Cardiac fibroblast (primary cell): ENCODE measurements at regions not wholly inside any gene's neighbourhood (a gene's known extent, or its start where the extent isn't known, plus 50 kb on each side); places are given as distances from the start of the nearest gene placed in this dataset.

Experiments
- DNase-seq, 2 donors: peaks; one replicate each; pipeline versions ENCODE4 v3.0.0 to v3.0.0-alpha.2; 2010; ENCODE audit warnings: low read depth in 2 of 2
- H3K4me3 ChIP-seq, 2 donors: replicated peaks in 1 of 2; 1 replicate in 1 of 2; 2 replicates in 1 of 2; pipeline ENCODE4 v1.5.1; 2011; ENCODE audit warnings: low read depth in 2 of 2, low read length in 2 of 2, mild to moderate bottlenecking in 2 of 2, moderate library complexity in 1 of 2
- TF ChIP-seq, protein P1 (sequence below): IDR thresholded peaks from one replicate; pipeline ENCODE4 v1.5.1; 2011; ENCODE audit warnings: low read depth, mild to moderate bottlenecking, low read length, inconsistent platforms

DNA sequence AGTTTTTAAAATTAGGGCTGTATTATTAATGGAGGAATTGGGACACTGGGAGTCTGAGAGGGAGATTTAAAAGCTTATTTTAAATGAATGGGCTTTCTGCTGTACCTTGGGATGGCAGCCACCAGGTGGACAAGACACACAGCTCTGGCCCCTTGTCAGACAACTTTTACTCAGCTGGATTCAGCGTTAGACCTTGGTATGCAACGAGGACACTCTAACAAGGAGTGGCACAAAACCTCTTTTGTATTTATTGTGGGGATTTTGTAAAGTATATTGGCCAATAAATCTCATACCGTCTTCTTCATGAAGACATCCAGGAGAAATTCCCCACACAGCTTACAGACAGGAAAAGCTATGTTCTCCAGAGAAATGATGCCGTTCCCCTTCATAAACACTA lies 105.7 kb downstream of the LCA5 start:
- peak in 1 of 2 donors; percentile 10 for DNase-seq
- no peak overlapping the region for H3K4me3 ChIP-seq
- TF ChIP-seq, protein P1, sequence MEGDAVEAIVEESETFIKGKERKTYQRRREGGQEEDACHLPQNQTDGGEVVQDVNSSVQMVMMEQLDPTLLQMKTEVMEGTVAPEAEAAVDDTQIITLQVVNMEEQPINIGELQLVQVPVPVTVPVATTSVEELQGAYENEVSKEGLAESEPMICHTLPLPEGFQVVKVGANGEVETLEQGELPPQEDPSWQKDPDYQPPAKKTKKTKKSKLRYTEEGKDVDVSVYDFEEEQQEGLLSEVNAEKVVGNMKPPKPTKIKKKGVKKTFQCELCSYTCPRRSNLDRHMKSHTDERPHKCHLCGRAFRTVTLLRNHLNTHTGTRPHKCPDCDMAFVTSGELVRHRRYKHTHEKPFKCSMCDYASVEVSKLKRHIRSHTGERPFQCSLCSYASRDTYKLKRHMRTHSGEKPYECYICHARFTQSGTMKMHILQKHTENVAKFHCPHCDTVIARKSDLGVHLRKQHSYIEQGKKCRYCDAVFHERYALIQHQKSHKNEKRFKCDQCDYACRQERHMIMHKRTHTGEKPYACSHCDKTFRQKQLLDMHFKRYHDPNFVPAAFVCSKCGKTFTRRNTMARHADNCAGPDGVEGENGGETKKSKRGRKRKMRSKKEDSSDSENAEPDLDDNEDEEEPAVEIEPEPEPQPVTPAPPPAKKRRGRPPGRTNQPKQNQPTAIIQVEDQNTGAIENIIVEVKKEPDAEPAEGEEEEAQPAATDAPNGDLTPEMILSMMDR = peak; percentile 24

DNA sequence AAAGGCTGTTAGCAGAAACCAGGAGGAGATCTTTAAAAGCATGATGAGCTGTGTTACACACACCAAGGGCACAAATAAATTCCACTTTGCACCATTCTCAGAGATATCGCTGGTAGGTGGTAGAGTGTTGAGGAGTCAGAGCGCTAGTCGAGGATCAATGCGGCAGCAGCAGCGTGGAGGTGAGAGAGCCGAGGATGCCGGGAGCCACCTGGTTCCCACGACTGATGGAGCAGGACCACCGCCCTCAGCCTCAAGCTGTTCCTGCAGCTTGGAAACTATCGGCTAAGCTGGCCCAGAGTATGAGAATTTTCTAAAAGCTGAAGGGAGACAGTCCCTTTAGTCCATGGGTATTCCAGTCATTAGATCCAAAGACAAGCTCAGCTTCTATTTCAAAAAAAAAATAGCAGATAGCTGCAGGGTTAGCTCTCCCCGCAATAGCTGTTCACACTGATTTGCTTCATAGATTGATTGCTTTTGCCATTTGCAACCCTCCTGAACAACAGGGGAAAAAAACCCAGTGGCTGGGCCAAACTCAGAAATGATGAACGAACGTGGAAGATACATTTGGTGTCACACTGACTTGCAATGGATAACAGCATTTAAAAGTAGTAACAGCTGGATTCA lies 106.2 kb downstream of the LCA5 start:
- TF ChIP-seq, protein P1 = no peak
- no peak overlapping the region for H3K4me3 ChIP-seq
- no peak for DNase-seq

DNA sequence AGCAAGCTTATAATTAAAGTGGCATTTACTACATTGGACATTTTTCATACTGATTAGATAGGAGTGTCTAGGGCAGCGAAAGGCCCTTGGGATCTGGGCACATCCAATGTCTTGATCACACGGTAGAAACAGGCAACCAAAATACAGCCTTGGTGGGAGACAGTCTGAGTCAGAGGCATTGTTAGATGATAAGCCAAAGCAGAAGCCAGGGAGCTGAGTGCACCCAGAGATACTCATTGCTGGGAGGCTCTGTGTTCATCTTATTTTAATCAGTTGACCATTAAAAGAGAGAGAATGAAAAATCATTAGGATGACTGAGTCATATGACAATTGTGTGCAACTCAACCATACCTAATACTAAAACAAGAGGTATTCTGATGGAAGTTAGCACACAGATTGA lies 109.5 kb downstream of the LCA5 start:
- TF ChIP-seq, protein P1 = no peak
- H3K4me3 ChIP-seq = no peak overlapping the region
- DNase-seq = peak in 1 of 2 donors; percentile 18

DNA sequence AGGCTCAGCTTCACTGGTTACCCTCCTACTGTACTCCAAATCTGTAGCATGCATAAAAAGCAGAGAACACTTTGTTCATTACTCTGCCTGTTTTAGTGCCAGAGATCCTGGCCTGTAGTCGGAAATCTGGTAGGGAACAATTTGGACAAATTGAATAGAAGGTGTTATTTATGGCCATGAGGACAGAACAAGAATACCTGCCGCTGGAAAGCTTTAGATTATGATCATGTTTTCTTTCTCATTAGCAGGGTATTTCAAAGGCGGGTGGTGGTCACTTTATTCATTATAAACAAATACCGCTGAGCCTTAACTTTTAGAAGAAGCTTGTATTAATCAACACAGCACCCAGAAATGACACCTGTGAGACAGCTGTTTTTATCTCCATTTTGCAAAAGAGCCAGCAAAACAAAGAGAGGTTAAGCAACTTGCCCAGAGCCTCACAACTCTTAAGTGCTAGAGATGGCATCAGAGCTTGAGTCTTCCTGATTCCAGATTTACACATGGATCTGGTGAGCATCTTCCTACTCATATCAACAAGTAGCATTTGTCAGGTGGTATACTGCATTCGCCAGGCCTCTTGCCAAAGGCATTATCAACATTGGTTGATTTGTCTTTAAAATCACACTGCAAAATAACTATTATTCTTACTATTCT lies 110.5 kb downstream of the LCA5 start:
- no peak for DNase-seq
- TF ChIP-seq, protein P1 = no peak
- H3K4me3 ChIP-seq = no peak overlapping the region

DNA sequence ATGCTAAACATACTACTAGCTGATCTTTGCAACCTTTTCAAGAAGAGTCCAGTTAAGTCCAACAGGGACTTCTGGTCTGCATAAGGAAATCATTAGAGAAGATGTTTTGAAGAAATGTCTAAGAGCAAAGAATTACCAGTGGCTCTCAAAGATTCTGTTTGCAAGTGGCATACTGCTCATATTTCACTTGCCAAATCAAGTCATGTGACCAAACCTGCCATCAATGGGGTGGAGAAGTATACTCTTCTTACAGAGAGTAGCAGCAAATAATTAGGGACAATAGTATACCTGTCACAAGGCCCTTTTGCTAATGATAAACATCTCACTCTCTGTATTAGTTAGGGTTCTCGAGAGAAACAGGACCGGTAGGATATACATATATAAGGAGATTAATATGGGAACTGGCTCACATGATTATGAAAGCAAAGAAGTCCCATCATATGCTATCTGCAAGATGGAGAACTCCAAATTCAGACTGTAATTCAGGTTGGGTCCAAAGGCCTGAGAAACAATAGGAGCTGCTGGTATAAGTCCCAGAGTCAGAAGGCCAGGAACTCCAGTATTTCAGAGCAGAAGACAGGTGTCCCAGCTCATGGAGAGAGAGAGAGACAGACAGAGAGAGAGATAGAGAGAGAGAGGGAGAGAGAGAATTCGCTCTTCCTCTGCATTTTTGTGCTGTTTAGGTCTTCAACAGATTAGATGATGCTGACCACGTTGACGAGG lies 111.5 kb downstream of the LCA5 start:
- H3K4me3 ChIP-seq = no peak overlapping the region
- no peak for DNase-seq
- TF ChIP-seq, protein P1 = no peak

DNA sequence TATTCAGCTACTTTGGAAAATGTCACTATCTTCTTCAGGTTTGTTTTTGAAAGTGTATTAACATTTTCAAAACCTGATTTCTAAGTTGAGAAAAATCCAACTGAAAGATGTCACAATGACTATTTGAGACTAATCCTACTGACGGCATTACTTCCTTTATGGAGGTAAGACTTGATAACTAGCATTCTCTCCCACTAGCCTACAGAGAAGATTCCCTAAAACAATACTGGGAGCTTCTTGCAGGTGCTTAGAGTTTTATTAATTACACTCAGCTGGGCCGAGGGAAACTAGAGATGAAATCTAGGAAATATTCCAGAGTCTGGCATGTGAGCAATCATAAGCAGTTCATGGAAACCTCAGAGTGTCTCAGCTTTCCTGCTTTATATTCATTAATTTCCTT lies 114.0 kb downstream of the LCA5 start:
- DNase-seq = no peak
- no peak overlapping the region for H3K4me3 ChIP-seq
- TF ChIP-seq, protein P1 = no peak
